Hepatocyte (in vitro differentiated cells): ENCODE measurements at regions not wholly inside any gene's neighbourhood (a gene's known extent, or its start where the extent isn't known, plus 50 kb on each side); places are given as distances from the start of the nearest gene placed in this dataset.

Experiments
- DNase-seq: peaks from one replicate; pipeline ENCODE4 v3.0.0-alpha.2; 2016; ENCODE audit warnings: low spot score
- H2AFZ ChIP-seq: fragments of 200-600 bp; sonication (generic); 2 replicates; pipeline ENCODE4 v1.6.0; 2016; ENCODE audit warnings: antibody characterized with exemption, mild to moderate bottlenecking
- H3K27ac ChIP-seq: fragments of 200-600 bp; sonication (generic); 2 replicates; pipeline ENCODE4 v1.5.1; 2016; ENCODE audit warnings: mild to moderate bottlenecking
- H3K27me3 ChIP-seq: fragments of 200-600 bp; sonication (generic); 2 replicates; pipeline ENCODE4 v1.6.1; 2016
- H3K36me3 ChIP-seq: fragments of 200-600 bp; sonication (generic); replicated peaks from 2 replicates; pipeline ENCODE4 v1.5.1; 2016; ENCODE audit warnings: low read depth; ENCODE audit not compliant: insufficient read depth
- H3K4me1 ChIP-seq: fragments of 200-600 bp; sonication (generic); 2 replicates; pipeline ENCODE4 v1.5.1; 2016; ENCODE audit warnings: mild to moderate bottlenecking, moderate library complexity; ENCODE audit not compliant: insufficient read depth
- H3K4me2 ChIP-seq: fragments of 200-600 bp; sonication (generic); 2 replicates; pipeline ENCODE4 v1.6.0; 2016
- H3K4me3 ChIP-seq: fragments of 200-600 bp; sonication (generic); 2 replicates; pipeline ENCODE4 v1.5.1; 2016; ENCODE audit warnings: mild to moderate bottlenecking
- H3K79me2 ChIP-seq: fragments of 200-600 bp; sonication (generic); 2 replicates; pipeline ENCODE4 v1.6.0; 2017; ENCODE audit warnings: mild to moderate bottlenecking
- H3K9me2 ChIP-seq: fragments of 200-600 bp; sonication (generic); replicated peaks from 2 replicates; pipeline ENCODE4 v1.6.0; 2017; ENCODE audit warnings: mild to moderate bottlenecking; ENCODE audit not compliant: insufficient read depth
- H3K9me3 ChIP-seq: fragments of 200-600 bp; sonication (generic); 2 replicates; pipeline ENCODE4 v1.5.1; 2016; ENCODE audit warnings: low read depth, mild to moderate bottlenecking
- H4K20me1 ChIP-seq: fragments of 200-600 bp; sonication (generic); 2 replicates; pipeline ENCODE4 v1.6.0; 2016; ENCODE audit warnings: mild to moderate bottlenecking; ENCODE audit not compliant: insufficient read depth, poor library complexity, severe bottlenecking
- CTCF ChIP-seq: fragments of 200-600 bp; sonication (generic); IDR thresholded peaks from 2 replicates; pipeline ENCODE4 v1.5.1; 2016; ENCODE audit warnings: antibody characterized with exemption, mild to moderate bottlenecking; ENCODE audit not compliant: poor library complexity
- EZH2 ChIP-seq: fragments of 200-600 bp; sonication (generic); IDR thresholded peaks from 2 replicates; pipeline ENCODE4 v1.6.1; 2016; ENCODE audit warnings: antibody characterized with exemption, mild to moderate bottlenecking, borderline replicate concordance
- EZH2phosphoT487 ChIP-seq: fragments of 200-600 bp; sonication (generic); IDR thresholded peaks from one replicate; pipeline ENCODE4 v1.6.1; 2018; ENCODE audit warnings: antibody characterized with exemption, mild to moderate bottlenecking, low read depth, moderate library complexity; ENCODE audit not compliant: unreplicated experiment, severe bottlenecking
- WGBS: methylation state at CpG from one replicate; pipeline ENCODE4 v1.1.6; 2016; ENCODE audit warnings: low lambda C conversion rate; ENCODE audit errors: missing lambda C conversion rate; 5-methylcytosine and 5-hydroxymethylcytosine counted together

- Histone ChIP-seq H3K27ac (no peak overlapping the region), H2AFZ (no peak overlapping the region), H3K79me2 (no peaks in the 10 kb centered on the region), H3K4me3 (no peak overlapping the region), H3K4me2 (no peak overlapping the region), H3K27me3 (no peaks in the 10 kb centered on the region), H3K36me3 (no peaks in the 10 kb centered on the region), H4K20me1 (no peaks in the 10 kb centered on the region), H3K4me1 (peaks cover 5% of the 10 kb centered on the region), H3K9me2 (no peaks in the 10 kb centered on the region), H3K9me3 (no peaks in the 10 kb centered on the region)
- DNase-seq, result no peak
- TF ChIP-seq EZH2phosphoT487 (no peak), EZH2 (no peak), CTCF (no peak)
These were observed 61.4 kb upstream of the ST6GALNAC3 start for GRCh38 chr1:76013206-76013581.

- TF ChIP-seq EZH2phosphoT487 (no peak), CTCF (no peak), EZH2 (no peak)
- Histone ChIP-seq H3K9me3 (no peaks in the 10 kb centered on the region), H3K9me2 (no peaks in the 10 kb centered on the region), H3K79me2 (no peaks in the 10 kb centered on the region), H3K36me3 (no peaks in the 10 kb centered on the region), H2AFZ (no peak overlapping the region), H3K4me1 (peaks cover 5% of the 10 kb centered on the region), H3K4me2 (no peak overlapping the region), H3K27me3 (no peaks in the 10 kb centered on the region), H4K20me1 (no peaks in the 10 kb centered on the region), H3K27ac (no peak overlapping the region), H3K4me3 (no peak overlapping the region)
- WGBS, result 86% methylated on average over 1 of the region's 1 CpG
- DNase-seq, result no peak
These were observed 59.0 kb upstream of the ST6GALNAC3 start for GRCh38 chr1:76015478-76016103.

- no peak overlapping the region for H3K4me2 ChIP-seq
- no peaks in the 10 kb centered on the region for H4K20me1 ChIP-seq
- H3K9me3 ChIP-seq, result no peaks in the 10 kb centered on the region
- no peaks in the 10 kb centered on the region for H3K4me1 ChIP-seq
- H3K27me3 ChIP-seq, result no peaks in the 10 kb centered on the region
- H2AFZ ChIP-seq, result no peak overlapping the region
- no peaks in the 10 kb centered on the region for H3K36me3 ChIP-seq
- H3K27ac ChIP-seq, result no peak overlapping the region
- TF ChIP-seq EZH2phosphoT487 (no peak), CTCF (no peak), EZH2 (no peak)
- no peaks in the 10 kb centered on the region for H3K79me2 ChIP-seq
- H3K9me2 ChIP-seq, result no peaks in the 10 kb centered on the region
- WGBS, result 44% methylated on average over 2 of the region's 2 CpGs
- no peak for DNase-seq
- H3K4me3 ChIP-seq, result no peak overlapping the region
These were observed 56.5 kb upstream of the ST6GALNAC3 start for GRCh38 chr1:76018045-76018444.

GRCh38 chr1:76021846-76022245 lies 52.7 kb upstream of the ST6GALNAC3 start:
- H3K4me2 ChIP-seq, result no peak overlapping the region
- H3K9me2 ChIP-seq, result no peaks in the 10 kb centered on the region
- 54% methylated on average over 4 of the region's 4 CpGs for WGBS
- no peaks in the 10 kb centered on the region for H4K20me1 ChIP-seq
- H3K36me3 ChIP-seq, result no peaks in the 10 kb centered on the region
- DNase-seq, result no peak
- H3K79me2 ChIP-seq, result no peaks in the 10 kb centered on the region
- H2AFZ ChIP-seq, result no peak overlapping the region
- H3K4me3 ChIP-seq, result no peak overlapping the region
- no peaks in the 10 kb centered on the region for H3K27me3 ChIP-seq
- no peak for TF ChIP-seq EZH2
- TF ChIP-seq CTCF, result no peak
- no peak for TF ChIP-seq EZH2phosphoT487
- no peak overlapping the region for H3K27ac ChIP-seq
- H3K4me1 ChIP-seq, result peaks cover 7% of the 10 kb centered on the region
- H3K9me3 ChIP-seq, result no peaks in the 10 kb centered on the region
